ENCODE measurements at regions not wholly inside any gene's neighbourhood (a gene's known extent, or its start where the extent isn't known, plus 50 kb on each side); places are given as distances from the start of the nearest gene placed in this dataset.

GRCh38 chr10:10207538-10207937 lies 810.1 kb upstream of the CELF2 start:
- peaks cover 4% of the 10 kb centered on the region for H3K9me3 ChIP-seq
- H3K36me3 ChIP-seq = no peaks in the 10 kb centered on the region
- no peaks in the 10 kb centered on the region for H3K27me3 ChIP-seq
- DNase-seq (ENCODE audit: extremely low spot score in 2 of 2) = no peak
- H3K4me3 ChIP-seq = no peak overlapping the region
- no peaks in the 10 kb centered on the region for H3K4me1 ChIP-seq
- no peak for TF ChIP-seq POLR2A (IDR thresholded peaks at IDR 0.05)
- no peak for TF ChIP-seq CTCF (IDR thresholded peaks at IDR 0.05)
- no peak for TF ChIP-seq POLR2AphosphoS5 (IDR thresholded peaks at IDR 0.05; ENCODE audit: insufficient read depth in 1 of 2, low read depth in 1 of 2)
- no peak overlapping the region for H3K27ac ChIP-seq
- intact Hi-C loops (cut with DNase I) = no loop called here

GRCh38 chr10:10208196-10208595 lies 809.5 kb upstream of the CELF2 start:
- Histone ChIP-seq H3K4me3 (no peak overlapping the region), H3K4me1 (no peaks in the 10 kb centered on the region), H3K9me3 (peaks cover 4% of the 10 kb centered on the region), H3K36me3 (no peaks in the 10 kb centered on the region), H3K27ac (no peak overlapping the region), H3K27me3 (no peaks in the 10 kb centered on the region)
- no peak for TF ChIP-seq CTCF (IDR thresholded peaks at IDR 0.05)
- TF ChIP-seq POLR2A (IDR thresholded peaks at IDR 0.05) = no peak
- no peak for TF ChIP-seq POLR2AphosphoS5 (IDR thresholded peaks at IDR 0.05; ENCODE audit: insufficient read depth in 1 of 2, low read depth in 1 of 2)
- DNase-seq (ENCODE audit: extremely low spot score in 2 of 2) = no peak
- intact Hi-C loops (cut with DNase I) = no loop called here

GRCh38 chr10:10209167-10209566 lies 808.5 kb upstream of the CELF2 start:
- Histone ChIP-seq H3K4me3 (no peak overlapping the region), H3K27me3 (no peaks in the 10 kb centered on the region), H3K36me3 (no peaks in the 10 kb centered on the region), H3K9me3 (peaks cover 4% of the 10 kb centered on the region), H3K4me1 (no peaks in the 10 kb centered on the region), H3K27ac (no peak overlapping the region)
- DNase-seq (ENCODE audit: extremely low spot score in 2 of 2) = no peak
- no peak for TF ChIP-seq POLR2AphosphoS5 (IDR thresholded peaks at IDR 0.05; ENCODE audit: insufficient read depth in 1 of 2, low read depth in 1 of 2)
- no peak for TF ChIP-seq POLR2A (IDR thresholded peaks at IDR 0.05)
- TF ChIP-seq CTCF (IDR thresholded peaks at IDR 0.05) = no peak
- intact Hi-C loops (cut with DNase I) = no loop called here

- Histone ChIP-seq H3K4me1 (no peaks in the 10 kb centered on the region), H3K36me3 (no peaks in the 10 kb centered on the region), H3K9me3 (no peaks in the 10 kb centered on the region), H3K4me3 (no peak overlapping the region), H3K27ac (no peak overlapping the region), H3K27me3 (no peaks in the 10 kb centered on the region)
- DNase-seq (ENCODE audit: extremely low spot score in 2 of 2) = no peak
- intact Hi-C loops (cut with DNase I) = no loop called here
- TF ChIP-seq CTCF (IDR thresholded peaks at IDR 0.05) (no peak), POLR2A (IDR thresholded peaks at IDR 0.05) (no peak), POLR2AphosphoS5 (IDR thresholded peaks at IDR 0.05; ENCODE audit: insufficient read depth in 1 of 2, low read depth in 1 of 2) (no peak)
Measured at GRCh38 chr10:10211409-10211808, 806.3 kb upstream of the CELF2 start.

- Histone ChIP-seq H3K9me3 (no peaks in the 10 kb centered on the region), H3K4me3 (no peak overlapping the region), H3K36me3 (no peaks in the 10 kb centered on the region), H3K4me1 (no peaks in the 10 kb centered on the region), H3K27me3 (no peaks in the 10 kb centered on the region), H3K27ac (no peak overlapping the region)
- DNase-seq (ENCODE audit: extremely low spot score in 2 of 2) = no peak
- intact Hi-C loops (cut with DNase I) = no loop called here
- TF ChIP-seq POLR2AphosphoS5 (IDR thresholded peaks at IDR 0.05; ENCODE audit: insufficient read depth in 1 of 2, low read depth in 1 of 2) (no peak), CTCF (IDR thresholded peaks at IDR 0.05) (no peak), POLR2A (IDR thresholded peaks at IDR 0.05) (no peak)
Measured at GRCh38 chr10:10213237-10213636, 804.4 kb upstream of the CELF2 start.
